RWPE2 (cell line): ENCODE measurements at regions not wholly inside any gene's neighbourhood (a gene's known extent, or its start where the extent isn't known, plus 50 kb on each side); places are given as distances from the start of the nearest gene placed in this dataset.
A peak's percentile ranks its signal among the peaks of the same experiment; 100 is the strongest.

ENCODE experiments used
- ATAC-seq: fragments of 200-7000 bp; cut with Tn5 transposase; 3 replicates; pipeline ENCODE4 v1.9.1; 2021; ENCODE audit warnings: low read depth
- DNase-seq: peaks from one replicate; pipeline ENCODE4 v3.0.0-alpha.2; 2020; ENCODE audit warnings: low spot score
- H3K27ac ChIP-seq: fragments of 450-650 bp; 2 replicates; pipeline ENCODE4 v1.5.1; 2017; ENCODE audit warnings: mild to moderate bottlenecking; ENCODE audit not compliant: poor library complexity, severe bottlenecking
- H3K27me3 ChIP-seq: fragments of 250-450 bp; sonication (Bioruptor Pico); 2 replicates; pipeline ENCODE4 v1.5.1; 2021; ENCODE audit warnings: mild to moderate bottlenecking, moderate library complexity; ENCODE audit not compliant: insufficient read depth, poor library complexity, severe bottlenecking
- H3K36me3 ChIP-seq: fragments of 250-450 bp; sonication (Bioruptor Pico); 2 replicates; pipeline ENCODE4 v1.5.1; 2020; ENCODE audit warnings: low read depth, mild to moderate bottlenecking, moderate library complexity
- H3K4me1 ChIP-seq: fragments of 250-450 bp; sonication (Bioruptor Pico); 2 replicates; pipeline ENCODE4 v1.5.1; 2021; ENCODE audit warnings: mild to moderate bottlenecking, moderate library complexity; ENCODE audit not compliant: insufficient read depth, poor library complexity, severe bottlenecking
- H3K4me3 ChIP-seq: fragments of 250-450 bp; sonication (Bioruptor Pico); 2 replicates; pipeline ENCODE4 v1.5.1; 2021; ENCODE audit warnings: mild to moderate bottlenecking, moderate library complexity; ENCODE audit not compliant: severe bottlenecking
- H3K9me3 ChIP-seq: fragments of 250-450 bp; sonication (Bioruptor Pico); 2 replicates; pipeline ENCODE4 v1.5.1; 2021; ENCODE audit warnings: mild to moderate bottlenecking, moderate library complexity; ENCODE audit not compliant: severe bottlenecking
- TF ChIP-seq, protein P1 (sequence below): fragments of 450-650 bp; IDR thresholded peaks from one replicate; pipeline ENCODE4 v1.5.1; 2017; ENCODE audit warnings: mild to moderate bottlenecking, moderate library complexity; ENCODE audit not compliant: poor library complexity, severe bottlenecking

DNA sequence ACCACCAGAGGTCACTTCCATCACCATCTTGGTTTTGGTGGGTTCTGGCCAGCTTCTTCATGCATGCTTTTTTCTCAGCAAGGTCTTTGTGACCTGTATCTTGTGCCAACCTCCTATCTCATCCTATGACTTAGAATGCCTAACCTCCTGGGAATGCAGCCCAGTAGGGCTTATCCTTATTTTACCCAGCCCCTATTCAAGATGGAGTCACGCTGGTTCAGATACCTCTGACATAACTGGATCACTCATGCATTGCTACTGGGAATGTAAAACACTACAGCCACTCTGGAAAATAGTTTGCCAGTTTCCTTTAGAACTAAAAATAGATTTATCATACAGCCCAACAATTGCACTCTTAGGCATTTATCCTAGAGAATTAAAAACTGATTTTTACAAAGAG lies 219.2 kb downstream of the IRS1 start:
- Histone ChIP-seq H3K27me3 (no peaks in the 10 kb centered on the region), H3K9me3 (no peaks in the 10 kb centered on the region), H3K27ac (peak overlapping the region; percentile 60), H3K36me3 (0 out of 2 replicates have a peak, but pooled peaks cover 4% of the 10 kb centered on the region), H3K4me1 (peaks cover 33% of the 10 kb centered on the region), H3K4me3 (no peak overlapping the region)
- TF ChIP-seq, protein P1, sequence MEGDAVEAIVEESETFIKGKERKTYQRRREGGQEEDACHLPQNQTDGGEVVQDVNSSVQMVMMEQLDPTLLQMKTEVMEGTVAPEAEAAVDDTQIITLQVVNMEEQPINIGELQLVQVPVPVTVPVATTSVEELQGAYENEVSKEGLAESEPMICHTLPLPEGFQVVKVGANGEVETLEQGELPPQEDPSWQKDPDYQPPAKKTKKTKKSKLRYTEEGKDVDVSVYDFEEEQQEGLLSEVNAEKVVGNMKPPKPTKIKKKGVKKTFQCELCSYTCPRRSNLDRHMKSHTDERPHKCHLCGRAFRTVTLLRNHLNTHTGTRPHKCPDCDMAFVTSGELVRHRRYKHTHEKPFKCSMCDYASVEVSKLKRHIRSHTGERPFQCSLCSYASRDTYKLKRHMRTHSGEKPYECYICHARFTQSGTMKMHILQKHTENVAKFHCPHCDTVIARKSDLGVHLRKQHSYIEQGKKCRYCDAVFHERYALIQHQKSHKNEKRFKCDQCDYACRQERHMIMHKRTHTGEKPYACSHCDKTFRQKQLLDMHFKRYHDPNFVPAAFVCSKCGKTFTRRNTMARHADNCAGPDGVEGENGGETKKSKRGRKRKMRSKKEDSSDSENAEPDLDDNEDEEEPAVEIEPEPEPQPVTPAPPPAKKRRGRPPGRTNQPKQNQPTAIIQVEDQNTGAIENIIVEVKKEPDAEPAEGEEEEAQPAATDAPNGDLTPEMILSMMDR, result no peak
- ATAC-seq, result no peak
- DNase-seq, result no peak

DNA sequence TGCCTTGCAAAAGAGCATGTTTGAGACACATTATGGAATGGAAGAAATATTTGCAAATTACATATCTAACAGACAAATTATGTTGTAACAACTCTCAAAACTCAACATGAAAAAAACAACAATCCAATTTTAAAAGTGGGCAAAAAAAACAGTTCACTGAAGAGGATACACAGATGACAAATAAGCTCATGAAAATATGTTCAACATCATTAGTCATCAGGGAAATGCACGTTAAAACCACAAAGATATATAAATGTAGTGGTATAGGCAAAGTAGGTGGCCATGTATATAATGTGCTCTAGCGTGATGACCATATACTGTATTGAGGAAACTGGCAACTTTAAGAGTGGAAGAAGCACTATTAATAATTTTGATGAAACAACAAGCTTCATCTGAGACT lies 220.1 kb downstream of the IRS1 start:
- DNase-seq, result no peak
- peak overlapping the region; percentile 60 for H3K27ac ChIP-seq
- no peaks in the 10 kb centered on the region for H3K27me3 ChIP-seq
- no peak overlapping the region for H3K4me3 ChIP-seq
- H3K9me3 ChIP-seq, result no peaks in the 10 kb centered on the region
- peak; percentile 53 for ATAC-seq
- 0 out of 2 replicates have a peak, but pooled peaks cover 4% of the 10 kb centered on the region for H3K36me3 ChIP-seq
- peaks cover 31% of the 10 kb centered on the region for H3K4me1 ChIP-seq
- TF ChIP-seq, protein P1, result no peak

DNA sequence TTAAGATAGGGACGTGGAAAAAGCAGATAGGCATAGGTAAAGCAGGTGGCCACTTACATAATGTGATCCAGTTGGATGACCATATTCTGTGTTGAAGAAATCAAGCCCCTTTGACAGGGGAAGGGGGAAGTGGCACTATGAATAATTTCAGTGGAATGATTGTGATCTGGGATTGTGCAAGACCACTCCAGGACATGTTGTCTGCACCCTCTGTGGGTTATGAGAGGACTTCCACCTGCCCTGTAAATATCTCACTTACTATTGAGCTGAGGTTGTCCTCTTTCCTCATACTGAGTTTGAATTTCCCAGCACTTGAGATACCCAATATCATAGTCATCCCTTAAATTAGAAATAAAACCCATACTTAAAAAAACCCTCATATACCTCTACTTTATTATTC lies 220.7 kb downstream of the IRS1 start:
- ATAC-seq (peak; percentile 75), DNase-seq (no peak)
- no peak overlapping the region for H3K4me3 ChIP-seq
- no peaks in the 10 kb centered on the region for H3K27me3 ChIP-seq
- H3K27ac ChIP-seq, result peak overlapping the region; percentile 60
- 0 out of 2 replicates have a peak, but pooled peaks cover 4% of the 10 kb centered on the region for H3K36me3 ChIP-seq
- H3K4me1 ChIP-seq, result peaks cover 24% of the 10 kb centered on the region
- H3K9me3 ChIP-seq, result no peaks in the 10 kb centered on the region
- TF ChIP-seq, protein P1, result peak; percentile 21

DNA sequence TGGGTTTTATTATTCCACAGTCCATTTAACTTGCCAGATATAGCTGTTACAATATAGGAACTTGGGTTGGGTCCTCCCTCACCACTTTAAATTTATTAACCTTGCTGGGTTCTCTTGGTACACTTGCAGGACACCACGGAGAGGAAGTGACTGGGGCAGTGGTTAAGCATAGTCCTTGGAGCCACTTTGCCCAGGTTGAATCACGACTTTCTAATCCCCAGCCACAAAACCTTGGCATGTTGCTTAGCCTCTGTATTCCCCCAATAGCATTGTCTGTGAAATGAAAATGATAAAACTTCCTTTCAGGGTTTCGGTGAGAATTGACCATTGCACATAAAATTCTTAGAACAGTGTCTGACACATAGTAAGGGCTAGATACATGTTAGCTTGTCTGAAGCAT lies 221.2 kb downstream of the IRS1 start:
- H3K36me3 ChIP-seq, result 0 out of 2 replicates have a peak, but pooled peaks cover 4% of the 10 kb centered on the region
- TF ChIP-seq, protein P1, result no peak
- H3K4me3 ChIP-seq, result no peak overlapping the region
- peaks cover 19% of the 10 kb centered on the region for H3K4me1 ChIP-seq
- H3K27ac ChIP-seq, result peak overlapping the region; percentile 60
- ATAC-seq, result no peak
- H3K9me3 ChIP-seq, result no peaks in the 10 kb centered on the region
- H3K27me3 ChIP-seq, result no peaks in the 10 kb centered on the region
- DNase-seq, result no peak

DNA sequence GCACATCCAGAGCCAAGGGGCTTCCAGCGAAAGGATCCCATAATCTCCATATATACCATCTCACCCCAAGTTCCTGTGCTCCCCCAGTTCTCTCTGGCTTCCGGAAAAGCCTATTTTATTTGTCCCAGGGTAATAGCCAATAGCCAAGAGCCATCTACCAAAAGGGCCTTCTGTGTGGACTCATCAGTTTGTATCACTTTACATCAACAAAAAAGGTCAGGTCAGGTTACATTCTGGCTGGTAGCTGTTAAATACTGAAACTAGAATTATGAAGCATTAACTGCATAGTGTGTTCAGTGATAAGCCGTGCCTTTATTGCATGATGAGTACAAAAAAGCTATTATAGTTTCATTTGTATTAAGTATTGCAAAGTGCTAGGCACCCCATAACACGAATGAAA lies 223.7 kb downstream of the IRS1 start:
- Histone ChIP-seq H3K9me3 (peaks cover 3% of the 10 kb centered on the region), H3K36me3 (0 out of 2 replicates have a peak, but pooled peaks cover 4% of the 10 kb centered on the region), H3K27me3 (no peaks in the 10 kb centered on the region), H3K27ac (no peak overlapping the region), H3K4me1 (peaks cover 15% of the 10 kb centered on the region), H3K4me3 (no peak overlapping the region)
- ATAC-seq (no peak), DNase-seq (no peak)
- TF ChIP-seq, protein P1, result no peak
